ENCODE measurements at regions not wholly inside any gene's neighbourhood (a gene's known extent, or its start where the extent isn't known, plus 50 kb on each side); places are given as distances from the start of the nearest gene placed in this dataset.

DNA sequence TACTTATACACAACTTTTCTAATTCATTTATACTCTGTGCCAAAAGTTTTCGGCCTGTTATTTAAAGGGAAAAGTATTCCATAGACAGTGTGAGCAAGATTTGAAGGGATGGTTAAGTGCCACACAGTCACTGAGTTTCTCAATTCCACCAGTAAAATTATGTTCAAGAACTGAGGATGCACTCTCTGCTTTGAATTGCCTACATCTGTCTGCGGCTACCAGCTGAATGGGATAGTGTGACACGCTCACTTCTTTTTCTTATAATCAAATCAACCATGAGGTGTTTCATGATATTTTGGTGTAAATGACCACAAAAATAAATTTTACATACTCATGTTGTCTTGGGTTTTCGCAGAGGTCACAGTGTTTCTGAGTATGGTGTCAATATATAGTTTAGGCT lies 218.4 kb upstream of the TMEM161B start:
- DNase-seq (ENCODE audit: low spot score), result no peak

DNA sequence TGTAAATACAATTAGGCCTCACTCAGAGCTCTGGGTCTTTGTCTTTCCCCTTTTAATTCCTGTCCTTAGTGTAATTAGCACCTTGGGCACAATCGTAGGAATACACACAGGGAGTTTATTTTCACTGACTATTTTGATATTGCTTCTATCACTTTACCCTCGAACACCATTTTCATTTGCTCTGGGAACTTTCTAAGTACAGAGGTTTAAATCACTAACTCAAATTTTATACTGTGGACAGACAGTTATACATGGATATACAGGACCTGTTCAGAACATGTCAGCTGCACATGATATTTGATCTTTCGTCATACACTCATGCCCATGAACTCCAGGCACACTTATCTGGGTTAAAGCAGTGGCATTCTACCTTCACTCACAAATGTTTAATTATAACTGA lies 217.8 kb upstream of the TMEM161B start:
- no peak for DNase-seq (ENCODE audit: low spot score)

DNA sequence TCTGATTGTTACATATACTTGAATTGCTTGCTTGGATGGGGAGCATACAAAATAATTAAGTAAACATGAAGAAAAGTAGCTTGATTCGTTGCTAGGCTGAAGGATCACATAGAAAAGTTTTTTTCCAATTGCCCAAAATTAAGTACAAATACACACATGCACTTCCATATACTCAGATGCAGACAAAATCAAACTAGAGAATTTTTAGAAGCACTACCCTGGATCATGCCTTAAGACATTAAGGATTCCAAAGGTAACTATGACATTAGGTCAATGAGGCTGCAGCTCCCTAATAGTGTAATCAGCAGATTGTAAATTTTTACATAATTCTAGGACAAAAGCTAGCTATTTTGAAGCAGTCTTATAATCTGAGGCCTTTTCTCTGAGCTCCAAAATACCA lies 216.9 kb upstream of the TMEM161B start:
- DNase-seq (ENCODE audit: low spot score), result no peak

DNA sequence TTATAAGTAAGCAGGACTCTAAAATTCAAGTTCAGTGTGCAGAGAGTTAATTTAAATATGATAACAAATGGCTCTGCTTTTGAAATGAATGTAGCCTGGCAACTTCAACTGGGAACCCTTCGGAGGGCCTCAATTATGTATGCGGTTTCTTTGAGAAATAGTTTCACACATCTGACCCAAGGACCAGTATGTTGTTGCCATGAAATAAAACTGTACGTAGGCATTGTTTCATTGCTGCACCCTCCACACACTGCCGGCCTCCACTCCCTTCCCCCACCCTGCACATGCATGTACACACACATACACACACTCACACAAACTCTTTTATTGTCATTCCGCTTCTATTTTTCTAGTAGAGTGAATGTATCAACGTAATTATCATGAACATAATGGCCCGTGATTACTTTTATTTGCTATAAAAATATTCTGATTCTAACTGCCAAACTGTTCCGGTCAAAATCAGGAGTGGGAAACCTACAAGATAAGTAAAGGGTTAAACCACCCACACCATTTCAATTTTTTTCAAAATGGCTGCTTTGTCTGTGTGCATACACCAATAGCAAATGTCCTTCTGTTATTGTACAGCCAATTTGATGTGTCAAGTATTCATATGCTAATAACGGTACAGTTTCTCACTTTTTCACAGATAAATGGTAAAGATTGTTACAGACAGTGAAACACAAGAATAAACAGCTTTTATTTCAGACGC lies 215.5 kb upstream of the TMEM161B start:
- DNase-seq (ENCODE audit: low spot score), result no peak

DNA sequence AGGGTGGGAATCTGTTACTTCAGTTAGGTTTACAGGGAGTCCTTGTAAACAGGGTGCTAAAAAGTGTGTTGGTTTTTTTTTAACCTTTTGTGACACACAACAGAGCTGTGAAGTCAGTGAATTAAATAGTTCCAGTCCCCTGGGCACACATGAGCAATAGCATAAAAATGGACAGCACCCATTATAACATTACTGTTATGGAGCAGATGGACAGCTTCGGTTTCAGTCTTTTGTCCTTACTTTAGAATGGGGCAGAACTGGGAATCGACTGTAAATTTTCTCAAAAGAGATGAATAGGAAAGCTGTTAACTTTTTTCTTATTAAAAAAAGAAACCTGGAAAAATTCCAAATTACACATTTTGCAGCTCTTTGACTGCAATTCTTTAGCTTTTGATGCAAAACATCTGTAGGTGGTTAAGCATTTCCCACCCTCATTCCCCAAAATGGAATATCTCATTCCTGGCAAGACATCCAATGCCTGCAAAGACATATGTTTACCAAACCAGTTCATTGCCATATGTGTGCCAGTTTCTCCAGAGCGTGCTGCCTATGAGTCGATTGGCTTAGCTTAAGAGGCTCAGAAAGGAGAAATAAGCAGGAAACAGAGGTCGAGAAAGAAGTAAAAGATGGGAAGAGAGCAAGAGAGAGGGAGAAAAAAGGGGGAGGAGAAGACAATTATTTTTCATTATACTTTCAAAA lies 212.3 kb upstream of the TMEM161B start:
- DNase-seq (ENCODE audit: low spot score), result no peak

DNA sequence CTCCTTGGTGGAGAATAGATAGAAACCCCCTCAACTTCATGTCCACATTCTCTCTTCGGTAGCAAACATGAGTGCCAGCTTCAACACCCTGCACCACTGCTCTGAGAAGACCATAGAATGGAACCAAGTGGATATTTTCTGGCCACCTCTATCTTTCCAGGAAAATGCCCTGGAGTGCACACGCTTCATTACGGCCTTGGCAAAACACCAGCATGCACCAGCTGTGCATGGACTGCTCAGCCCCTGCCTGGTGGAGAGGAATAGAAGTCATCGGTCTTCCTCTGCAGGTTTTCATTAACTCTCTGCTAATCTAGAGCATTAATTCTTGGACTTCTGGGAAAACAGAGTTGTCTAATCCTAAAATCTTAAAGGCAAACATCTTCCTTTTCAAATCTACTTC lies 211.6 kb upstream of the TMEM161B start:
- DNase-seq (ENCODE audit: low spot score), result no peak

DNA sequence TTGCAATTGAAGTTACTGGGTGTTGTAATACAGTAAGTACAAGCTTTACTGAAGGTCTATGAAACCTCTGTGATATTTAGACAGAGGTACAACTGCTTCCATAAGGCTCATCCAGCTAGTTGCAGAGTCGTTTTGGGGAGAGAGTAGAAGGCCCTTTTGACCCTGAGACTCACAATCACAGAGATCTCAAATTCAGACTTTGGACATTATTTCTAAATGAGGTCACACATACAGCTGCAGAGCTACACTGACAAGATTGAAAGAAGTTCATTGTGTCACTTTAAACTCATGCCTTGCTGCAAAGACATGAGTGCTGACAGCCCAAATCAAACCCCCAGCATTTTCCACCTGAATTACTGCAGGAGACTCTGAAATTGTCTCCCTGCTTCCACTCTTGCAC lies 205.9 kb upstream of the TMEM161B start:
- no peak for DNase-seq (ENCODE audit: low spot score)

DNA sequence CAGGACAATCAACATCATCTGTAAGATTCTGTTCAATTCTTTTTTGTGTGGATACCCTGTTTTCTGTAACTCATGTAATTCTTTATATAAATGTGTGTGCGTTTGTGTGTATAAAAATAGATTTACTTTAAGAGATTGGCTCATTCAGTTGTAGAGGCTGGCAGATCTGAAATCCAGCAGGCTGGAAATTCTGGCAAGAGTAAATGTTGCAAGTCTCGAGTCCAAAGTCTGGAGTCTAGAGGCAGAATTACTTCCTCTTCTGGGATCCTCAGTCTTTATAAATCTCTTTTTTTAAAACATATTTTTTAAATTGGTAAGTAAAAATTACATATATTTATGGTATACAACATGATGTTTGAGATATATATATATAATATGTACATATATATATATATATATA lies 202.1 kb upstream of the TMEM161B start:
- DNase-seq (ENCODE audit: low spot score), result no peak

DNA sequence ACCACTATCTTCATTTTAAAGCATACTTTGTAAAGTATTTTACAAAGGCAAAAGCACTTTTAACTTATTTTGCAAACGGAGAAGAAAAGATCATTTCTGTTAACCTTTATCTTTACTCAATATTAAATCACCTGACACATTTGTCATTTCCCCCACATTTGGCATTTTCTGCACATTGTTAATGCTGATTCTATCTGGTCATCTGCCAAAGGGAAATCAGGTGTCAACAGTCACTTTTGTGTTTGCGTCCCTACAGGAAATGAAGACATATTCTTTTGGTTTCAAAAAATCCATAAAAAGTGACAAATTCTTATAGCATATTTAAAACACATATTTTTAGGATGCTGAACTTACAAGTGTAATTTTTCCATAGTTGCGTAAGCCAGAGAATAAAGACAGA lies 191.3 kb upstream of the TMEM161B start:
- DNase-seq (ENCODE audit: low spot score), result no peak

DNA sequence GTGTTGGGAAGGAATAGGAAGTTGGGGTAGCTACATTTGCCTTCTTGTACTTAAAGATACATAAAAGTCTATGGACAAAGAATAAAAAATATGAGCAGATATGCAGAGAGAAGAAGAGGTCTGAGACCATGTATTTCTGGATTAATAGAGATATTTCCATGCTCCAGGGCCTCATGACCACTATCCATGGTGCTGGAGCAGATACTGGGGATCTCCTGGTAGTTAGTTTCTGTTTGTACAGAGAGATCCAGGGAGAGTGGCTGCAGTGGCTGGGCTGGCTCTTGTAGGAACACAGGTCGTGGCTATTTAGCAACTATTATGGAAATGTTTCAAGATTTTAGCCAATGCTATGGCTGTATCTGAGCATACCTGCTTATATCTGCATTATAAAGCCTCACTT lies 184.2 kb upstream of the TMEM161B start:
- DNase-seq (ENCODE audit: low spot score), result peak; percentile 19

DNA sequence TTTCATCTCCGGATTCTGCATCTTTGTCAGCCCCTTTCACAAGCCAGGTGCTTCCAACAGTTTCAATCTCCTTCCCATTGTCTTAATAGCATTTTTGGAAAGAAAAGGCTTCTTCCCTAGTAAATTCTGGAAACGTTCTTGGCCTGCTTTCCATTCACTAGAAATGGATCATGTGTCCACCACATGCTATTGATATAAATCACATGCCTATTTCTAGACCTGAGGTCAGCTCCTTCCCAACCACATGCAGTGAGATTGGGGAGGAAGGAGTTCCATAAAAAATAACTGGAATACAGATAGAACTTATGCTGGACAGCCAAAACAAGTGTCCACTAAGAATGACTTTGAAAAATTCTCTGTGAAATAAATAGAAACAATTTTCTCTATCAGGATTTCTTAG lies 181.6 kb upstream of the TMEM161B start:
- no peak for DNase-seq (ENCODE audit: low spot score)

DNA sequence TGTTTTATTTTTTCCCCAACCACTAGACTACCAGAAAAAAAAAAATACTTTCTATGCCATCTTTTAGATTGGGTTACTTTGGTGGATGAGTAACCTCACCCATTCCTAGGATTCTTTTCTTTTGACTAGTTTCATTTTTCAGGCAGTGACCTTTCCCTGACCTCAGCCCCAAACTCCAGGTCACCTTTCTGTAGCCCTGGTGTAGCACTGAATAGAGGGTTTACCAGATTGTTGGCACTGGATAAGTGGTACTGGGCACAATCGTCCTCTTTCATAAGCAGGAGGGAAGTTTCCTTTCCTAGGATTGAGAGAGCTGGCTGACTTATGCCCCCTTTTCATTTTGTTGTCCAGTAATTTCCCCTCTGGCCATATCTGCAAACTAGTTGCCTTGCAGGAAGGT lies 169.4 kb upstream of the TMEM161B start:
- DNase-seq (ENCODE audit: low spot score), result no peak

DNA sequence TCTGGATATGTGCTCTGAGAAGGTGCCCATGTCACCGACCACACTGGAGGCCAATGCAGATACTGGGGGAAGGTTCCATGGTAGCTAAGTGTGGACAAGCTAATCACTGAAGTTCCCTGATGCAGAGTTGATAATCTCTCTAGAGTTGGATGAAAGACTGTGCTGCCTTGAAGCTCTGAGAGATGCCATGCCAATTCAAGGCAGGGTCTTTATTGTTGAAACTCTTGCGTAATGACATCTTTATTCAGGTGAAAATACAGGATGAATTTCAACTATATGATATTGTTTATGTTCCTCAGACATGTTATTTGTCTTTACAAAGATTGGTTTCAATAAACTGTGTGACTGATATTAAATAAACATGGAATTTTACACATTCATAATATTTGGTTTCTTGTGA lies 167.6 kb upstream of the TMEM161B start:
- no peak for DNase-seq (ENCODE audit: low spot score)

DNA sequence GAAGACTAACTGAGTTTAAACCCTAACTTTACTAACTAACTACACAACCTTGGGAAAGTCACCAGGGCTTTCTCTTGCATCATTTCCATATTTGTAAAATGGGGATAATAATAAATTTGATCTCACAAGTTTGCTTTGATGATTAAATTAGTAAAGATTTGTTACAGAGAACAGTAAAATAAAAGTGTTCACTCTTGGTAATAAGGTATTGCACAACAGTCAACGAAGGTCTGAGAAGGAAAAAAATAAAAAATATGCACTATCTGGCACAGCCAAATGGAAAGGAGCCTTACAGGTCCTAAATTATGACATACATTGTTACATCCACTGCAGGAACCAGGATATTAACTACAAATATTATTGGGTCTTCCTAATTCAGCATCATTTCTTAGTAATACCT lies 160.0 kb upstream of the TMEM161B start:
- DNase-seq (ENCODE audit: low spot score), result no peak

DNA sequence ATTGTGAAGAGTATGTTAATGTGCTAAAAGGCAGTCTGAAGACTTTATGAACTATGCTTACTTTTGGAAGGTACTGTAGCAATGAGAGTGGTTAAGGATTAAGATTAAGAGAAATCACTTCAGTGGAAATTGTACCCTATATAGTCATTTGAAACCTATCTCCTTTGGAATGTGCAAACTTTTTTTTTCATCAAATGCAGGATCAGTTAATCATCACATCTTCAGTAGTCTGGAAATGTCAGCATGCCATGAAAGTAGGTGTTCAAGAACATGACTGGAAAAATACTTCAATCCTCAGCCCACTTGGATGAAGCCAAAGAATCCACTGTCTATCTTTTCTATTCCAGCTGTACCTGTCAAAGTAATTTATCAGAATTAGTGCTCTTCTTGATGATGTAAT lies 157.8 kb upstream of the TMEM161B start:
- DNase-seq (ENCODE audit: low spot score), result no peak

DNA sequence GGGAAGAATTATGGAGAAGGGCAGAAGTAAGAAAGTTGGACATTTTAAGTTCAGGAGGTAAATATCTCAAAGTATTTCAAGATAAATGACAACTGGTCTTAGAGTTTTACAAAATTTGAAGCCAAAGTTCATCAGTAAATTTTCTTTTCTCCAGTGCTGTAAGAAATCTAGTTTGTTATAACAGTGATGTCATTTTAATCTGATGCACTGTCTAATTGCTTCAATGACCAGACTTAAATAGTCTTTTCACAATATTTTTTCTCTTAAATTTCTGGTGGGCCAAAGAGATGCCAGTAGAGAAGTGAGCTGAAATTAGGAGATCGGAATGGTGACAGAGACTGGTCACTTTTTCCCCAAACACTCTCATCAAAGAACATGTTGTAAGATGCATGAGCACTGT lies 156.5 kb upstream of the TMEM161B start:
- no peak for DNase-seq (ENCODE audit: low spot score)

DNA sequence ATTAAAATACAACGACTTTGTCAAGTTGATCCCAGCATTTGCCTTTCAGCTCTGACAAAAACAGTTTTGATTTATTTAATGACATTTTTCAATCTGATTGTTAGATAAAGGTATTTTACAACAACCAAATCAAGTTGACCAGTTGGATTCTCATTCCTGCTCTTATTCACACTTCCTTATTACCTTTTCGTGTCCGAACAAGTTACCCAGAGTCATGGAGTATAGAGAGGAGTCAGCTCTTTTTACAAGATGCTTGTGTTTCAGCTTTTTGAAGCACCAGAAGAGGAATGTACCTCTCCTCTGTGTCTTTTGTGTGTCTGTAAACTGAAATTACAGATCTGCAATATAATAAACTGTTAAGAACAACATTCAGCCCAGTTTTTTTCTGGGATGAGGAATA lies 151.3 kb upstream of the TMEM161B start:
- DNase-seq (ENCODE audit: low spot score), result no peak

DNA sequence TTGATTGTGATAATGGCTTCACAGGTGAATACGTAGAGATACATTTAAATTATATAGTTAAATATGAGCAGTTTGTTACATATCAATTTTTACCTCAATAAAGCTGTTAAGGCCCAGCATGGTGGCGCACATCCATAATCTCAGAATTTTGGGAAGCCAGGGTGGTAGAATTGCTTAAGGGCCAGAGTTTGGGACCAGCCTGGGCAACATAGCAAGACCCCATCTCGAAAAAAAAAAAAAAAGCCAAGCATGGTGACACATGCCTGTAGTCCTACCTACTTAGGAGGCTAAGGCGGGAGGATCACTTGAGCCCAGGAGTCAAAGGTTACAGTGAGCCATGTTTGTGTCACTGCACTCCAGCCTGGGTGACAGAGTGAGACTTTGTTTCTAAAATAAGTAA lies 138.7 kb upstream of the TMEM161B start:
- no peak for DNase-seq (ENCODE audit: low spot score)

DNA sequence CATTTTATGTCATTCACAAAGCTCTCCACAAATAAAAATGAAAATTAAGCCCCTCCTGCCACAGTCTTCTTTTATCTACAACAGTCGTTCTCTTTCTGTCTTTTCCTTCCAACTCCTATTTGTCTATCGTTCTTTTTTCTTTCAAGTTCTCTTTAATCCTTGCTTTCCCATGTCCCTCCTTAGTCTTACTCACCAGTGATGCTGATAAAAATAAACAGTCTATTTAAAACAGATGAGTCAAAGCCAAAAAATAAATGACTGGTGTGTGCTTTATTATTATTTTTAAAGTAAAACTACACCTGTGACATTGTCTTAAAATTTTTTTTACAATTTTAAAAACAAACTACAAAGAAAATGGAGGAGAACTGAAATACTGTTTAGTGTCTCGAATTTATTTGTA lies 137.1 kb upstream of the TMEM161B start:
- no peak for DNase-seq (ENCODE audit: low spot score)

DNA sequence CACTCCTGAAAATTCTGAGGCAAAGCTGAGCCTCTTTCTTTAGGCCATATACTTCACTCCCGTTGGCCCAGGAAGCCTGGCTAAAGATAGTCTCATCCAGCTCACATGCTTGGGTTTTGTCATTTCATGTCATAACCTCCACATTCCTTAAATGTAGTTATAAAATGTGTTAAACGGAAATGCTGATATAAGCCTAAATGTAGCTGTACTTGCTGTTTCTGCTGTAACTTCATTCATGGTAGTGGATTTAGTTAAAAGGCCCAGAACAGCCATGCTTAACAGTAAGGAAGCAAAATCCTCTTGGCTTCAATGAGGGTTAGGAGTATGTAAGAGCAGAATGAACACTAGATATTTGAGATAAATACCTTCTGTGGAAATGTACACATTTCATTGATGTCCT lies 135.8 kb upstream of the TMEM161B start:
- DNase-seq (ENCODE audit: low spot score), result no peak

DNA sequence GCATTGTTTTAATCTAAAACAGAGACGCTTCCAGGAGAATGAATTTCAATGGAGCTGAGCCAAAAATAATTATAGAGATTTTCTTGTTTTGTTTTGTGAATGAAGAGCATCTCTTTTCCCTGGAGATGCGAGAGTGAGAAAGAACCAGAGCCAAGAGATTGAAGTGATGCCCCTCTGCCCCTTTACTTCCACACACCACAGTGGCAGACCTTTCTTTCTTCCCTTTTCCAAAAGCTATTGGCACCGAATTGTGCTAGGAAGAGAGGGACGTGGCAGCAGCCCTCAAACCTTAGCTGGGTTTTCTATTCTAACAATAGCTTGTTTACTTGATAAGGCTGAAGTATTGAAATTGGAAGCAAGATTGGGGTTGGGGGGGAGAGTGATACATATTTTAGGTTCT lies 133.0 kb upstream of the TMEM161B start:
- DNase-seq (ENCODE audit: low spot score), result no peak

DNA sequence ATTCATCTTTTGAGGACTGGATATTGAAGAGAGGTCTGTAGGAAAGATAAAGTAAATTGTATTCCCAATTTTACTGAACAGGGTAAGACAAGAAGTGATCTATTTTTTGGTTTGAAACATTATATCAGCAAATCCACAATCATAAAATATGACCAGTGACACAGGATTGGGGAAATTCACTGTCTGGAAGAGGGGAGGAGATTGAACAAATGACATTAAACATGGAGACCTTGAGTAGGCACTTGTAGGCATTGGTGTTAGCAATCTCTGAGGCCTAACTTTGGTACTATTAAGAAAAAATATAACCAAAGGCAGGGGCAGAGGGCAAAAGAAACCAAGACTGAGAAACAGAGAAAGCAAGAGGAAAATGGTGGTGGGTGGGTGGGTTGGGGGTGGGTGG lies 132.6 kb upstream of the TMEM161B start:
- no peak for DNase-seq (ENCODE audit: low spot score)

DNA sequence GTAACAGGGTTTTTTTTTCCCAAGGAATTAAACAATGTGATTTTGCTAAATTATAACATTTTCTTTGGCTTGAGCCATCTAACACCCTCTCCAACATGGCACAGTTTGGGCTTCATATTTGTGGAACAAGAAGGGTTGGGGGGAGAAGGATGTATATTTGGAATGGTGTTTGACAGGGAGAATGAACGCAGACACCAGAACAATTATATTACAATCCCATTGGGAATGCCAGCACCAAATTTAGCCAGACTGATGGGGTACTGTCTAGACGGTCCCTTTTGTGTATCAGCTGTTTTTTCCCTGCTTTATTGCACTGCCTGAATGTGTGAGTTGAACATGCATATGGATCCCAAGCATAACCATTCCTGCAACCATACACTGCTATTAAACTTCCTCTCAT lies 130.9 kb upstream of the TMEM161B start:
- DNase-seq (ENCODE audit: low spot score), result no peak

DNA sequence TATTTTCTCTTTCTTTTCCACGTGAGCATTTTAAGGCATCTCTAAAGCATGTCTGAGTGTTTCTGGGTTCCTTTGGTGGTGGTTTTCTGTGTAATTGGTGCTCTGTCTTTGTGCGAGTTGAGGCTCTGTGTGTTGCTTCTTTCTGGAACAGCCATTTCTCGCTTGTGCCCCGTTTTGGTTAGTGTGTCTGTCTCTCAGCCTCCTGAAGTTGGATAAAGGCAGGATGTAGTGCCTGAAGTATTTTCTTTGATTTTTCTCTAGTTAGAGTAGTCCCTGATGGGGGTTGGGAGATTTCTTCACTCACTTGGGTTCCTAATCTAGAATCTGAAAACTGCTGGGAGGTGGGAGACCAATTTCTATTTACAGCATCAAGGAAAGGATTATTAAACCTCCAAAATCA lies 129.7 kb upstream of the TMEM161B start:
- no peak for DNase-seq (ENCODE audit: low spot score)
